ENCODE measurements at regions not wholly inside any gene's neighbourhood (a gene's known extent, or its start where the extent isn't known, plus 50 kb on each side); places are given as distances from the start of the nearest gene placed in this dataset.
"Not testable (repeated sequence)": the region's sequence is repeated elsewhere in the genome, so short reads cannot be mapped to it uniquely, and the experiment has no call there.

GRCh38 chr21:38041493-38041892 lies 125.2 kb upstream of the KCNJ6 start:
- no peak for DNase-seq

GRCh38 chr21:38042246-38042645 lies 126.0 kb upstream of the KCNJ6 start:
- no peak for DNase-seq

- peak; percentile 53 for DNase-seq
These were observed 131.9 kb upstream of the KCNJ6 start for GRCh38 chr21:38048167-38048566.

GRCh38 chr21:38054334-38054733 lies 138.1 kb upstream of the KCNJ6 start:
- DNase-seq, result no peak

GRCh38 chr21:38056481-38056880 lies 140.2 kb upstream of the KCNJ6 start:
- DNase-seq, result no peak

- no peak for DNase-seq
These were observed 141.4 kb upstream of the KCNJ6 start for GRCh38 chr21:38057626-38058025.

- no peak for DNase-seq
These were observed 144.3 kb upstream of the KCNJ6 start for GRCh38 chr21:38060533-38060932.

- no peak for DNase-seq
These were observed 151.0 kb upstream of the KCNJ6 start for GRCh38 chr21:38067086-38067739.

GRCh38 chr21:38072489-38072888 lies 156.2 kb upstream of the KCNJ6 start:
- no peak for DNase-seq

GRCh38 chr21:38075833-38076587 lies 159.8 kb upstream of the KCNJ6 start:
- DNase-seq, result no peak

GRCh38 chr21:38077569-38077968 lies 161.3 kb upstream of the KCNJ6 start:
- DNase-seq, result no peak

GRCh38 chr21:38080888-38081287 lies 164.6 kb upstream of the KCNJ6 start:
- no peak for DNase-seq

GRCh38 chr21:38081708-38082107 lies 165.5 kb upstream of the KCNJ6 start:
- DNase-seq, result no peak

GRCh38 chr21:38082936-38083485 lies 166.8 kb upstream of the KCNJ6 start:
- no peak for DNase-seq

GRCh38 chr21:38083535-38083934 lies 167.3 kb upstream of the KCNJ6 start:
- DNase-seq, result no peak

- no peak for DNase-seq
These were observed 170.2 kb upstream of the KCNJ15 start for GRCh38 chr21:38086580-38086979.

- DNase-seq, result no peak
These were observed 167.7 kb upstream of the KCNJ15 start for GRCh38 chr21:38088916-38089762.

GRCh38 chr21:38089763-38090046 lies 167.1 kb upstream of the KCNJ15 start:
- no peak for DNase-seq

GRCh38 chr21:38091061-38091460 lies 165.7 kb upstream of the KCNJ15 start:
- DNase-seq, result not testable (repeated sequence)

- no peak for DNase-seq
These were observed 164.7 kb upstream of the KCNJ15 start for GRCh38 chr21:38092051-38092450.

- no peak for DNase-seq
These were observed 161.6 kb upstream of the KCNJ15 start for GRCh38 chr21:38095220-38095619.

- DNase-seq, result no peak
These were observed 159.0 kb upstream of the KCNJ15 start for GRCh38 chr21:38097789-38098188.

- no peak for DNase-seq
These were observed 144.5 kb upstream of the KCNJ15 start for GRCh38 chr21:38112219-38112789.
